MM.1S (cell line): ENCODE measurements at regions not wholly inside any gene's neighbourhood (a gene's known extent, or its start where the extent isn't known, plus 50 kb on each side); places are given as distances from the start of the nearest gene placed in this dataset.
"Not testable (repeated sequence)": the region's sequence is repeated elsewhere in the genome, so short reads cannot be mapped to it uniquely, and the experiment has no call there.

ENCODE experiments used
- DNase-seq: peaks from one replicate; pipeline ENCODE4 v3.0.0-alpha.2; 2015
- H2AFZ ChIP-seq: fragments of 300-600 bp; sonication (generic); 2 replicates; pipeline ENCODE4 v1.6.0; 2016; ENCODE audit warnings: antibody characterized with exemption, low read length
- H3F3A ChIP-seq: fragments of 300-600 bp; sonication (generic); 2 replicates; pipeline ENCODE4 v1.6.1; 2016; ENCODE audit warnings: mild to moderate bottlenecking, antibody characterized with exemption, low read length, moderate library complexity, mixed read lengths; ENCODE audit not compliant: insufficient read depth
- H3K27ac ChIP-seq: fragments of 300-600 bp; sonication (generic); 2 replicates; pipeline ENCODE4 v1.5.1; 2016; ENCODE audit warnings: mild to moderate bottlenecking, low read length
- H3K27me3 ChIP-seq: fragments of 300-600 bp; sonication (generic); replicated peaks from 2 replicates; pipeline ENCODE4 v1.6.0; 2016; ENCODE audit warnings: low read length; ENCODE audit not compliant: insufficient read depth
- H3K36me3 ChIP-seq: fragments of 300-600 bp; sonication (generic); replicated peaks from 2 replicates; pipeline ENCODE4 v1.6.1; 2016; ENCODE audit warnings: mild to moderate bottlenecking, low read length, mixed read lengths; ENCODE audit not compliant: insufficient read depth
- H3K4me1 ChIP-seq: fragments of 300-600 bp; sonication (generic); 2 replicates; pipeline ENCODE4 v1.6.1; 2016; ENCODE audit warnings: low read length, mixed read lengths
- H3K4me2 ChIP-seq: fragments of 300-600 bp; sonication (generic); 2 replicates; pipeline ENCODE4 v1.6.0; 2016; ENCODE audit warnings: low read depth, low read length
- H3K4me3 ChIP-seq: fragments of 300-600 bp; sonication (generic); 2 replicates; pipeline ENCODE4 v1.5.1; 2016; ENCODE audit warnings: low read length, mixed read lengths
- H3K79me2 ChIP-seq: fragments of 300-600 bp; sonication (generic); 2 replicates; pipeline ENCODE4 v1.6.1; 2016; ENCODE audit warnings: mixed run types, low read length, mixed read lengths
- H3K9ac ChIP-seq: fragments of 300-600 bp; sonication (generic); 2 replicates; pipeline ENCODE4 v1.6.1; 2016; ENCODE audit warnings: low read length, mixed read lengths
- H3K9me2 ChIP-seq: fragments of 300-600 bp; sonication (generic); replicated peaks from 2 replicates; pipeline ENCODE4 v1.6.1; 2016; ENCODE audit warnings: mild to moderate bottlenecking, low read length, mixed read lengths; ENCODE audit not compliant: insufficient read depth
- H3K9me3 ChIP-seq: fragments of 300-600 bp; sonication (generic); replicated peaks from 2 replicates; pipeline ENCODE4 v1.6.1; 2016; ENCODE audit warnings: mild to moderate bottlenecking, low read length, mixed read lengths; ENCODE audit not compliant: insufficient read depth
- H4K20me1 ChIP-seq: fragments of 300-600 bp; sonication (generic); 2 replicates; pipeline ENCODE4 v1.6.1; 2016; ENCODE audit warnings: mild to moderate bottlenecking, low read length, moderate library complexity, mixed read lengths; ENCODE audit not compliant: insufficient read depth
- EZH2 ChIP-seq: fragments of 300-600 bp; sonication (generic); optimal IDR thresholded peaks from 2 replicates; pipeline ENCODE3; 2017; ENCODE audit warnings: low read depth, mild to moderate bottlenecking, antibody characterized with exemption, low read length, mixed read lengths
- EZH2phosphoT487 ChIP-seq: fragments of 300-600 bp; sonication (generic); IDR thresholded peaks from 2 replicates; pipeline ENCODE4 v1.6.1; 2018; ENCODE audit warnings: antibody characterized with exemption, low read length
- TF ChIP-seq, protein P1 (sequence below): fragments of 300-600 bp; sonication (generic); IDR thresholded peaks from 2 replicates; pipeline ENCODE4 v1.5.1; 2016; ENCODE audit warnings: antibody characterized with exemption, low read length, mixed read lengths

DNA sequence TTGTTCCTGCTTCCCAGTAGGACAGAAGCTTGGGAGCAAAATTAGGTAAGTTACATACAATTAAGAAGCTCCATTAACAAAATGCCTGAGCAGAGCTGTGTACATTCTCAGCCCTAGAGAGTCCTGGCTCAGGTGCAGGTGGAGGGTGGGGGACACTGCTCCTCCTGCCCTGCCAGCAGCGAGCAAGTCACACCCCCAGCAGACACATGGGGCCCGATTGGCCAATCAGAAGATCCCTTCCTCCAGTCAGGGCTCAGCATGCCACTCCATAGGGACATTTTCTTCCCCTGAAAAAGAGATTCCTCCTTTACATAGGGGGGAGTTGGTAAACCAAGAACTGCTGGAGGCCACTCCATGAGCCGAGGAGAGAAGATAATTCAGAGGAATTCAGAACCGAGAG lies 62.1 kb downstream of the PLXNA1 start:
- TF ChIP-seq EZH2 (no peak), EZH2phosphoT487 (no peak)
- TF ChIP-seq, protein P1, sequence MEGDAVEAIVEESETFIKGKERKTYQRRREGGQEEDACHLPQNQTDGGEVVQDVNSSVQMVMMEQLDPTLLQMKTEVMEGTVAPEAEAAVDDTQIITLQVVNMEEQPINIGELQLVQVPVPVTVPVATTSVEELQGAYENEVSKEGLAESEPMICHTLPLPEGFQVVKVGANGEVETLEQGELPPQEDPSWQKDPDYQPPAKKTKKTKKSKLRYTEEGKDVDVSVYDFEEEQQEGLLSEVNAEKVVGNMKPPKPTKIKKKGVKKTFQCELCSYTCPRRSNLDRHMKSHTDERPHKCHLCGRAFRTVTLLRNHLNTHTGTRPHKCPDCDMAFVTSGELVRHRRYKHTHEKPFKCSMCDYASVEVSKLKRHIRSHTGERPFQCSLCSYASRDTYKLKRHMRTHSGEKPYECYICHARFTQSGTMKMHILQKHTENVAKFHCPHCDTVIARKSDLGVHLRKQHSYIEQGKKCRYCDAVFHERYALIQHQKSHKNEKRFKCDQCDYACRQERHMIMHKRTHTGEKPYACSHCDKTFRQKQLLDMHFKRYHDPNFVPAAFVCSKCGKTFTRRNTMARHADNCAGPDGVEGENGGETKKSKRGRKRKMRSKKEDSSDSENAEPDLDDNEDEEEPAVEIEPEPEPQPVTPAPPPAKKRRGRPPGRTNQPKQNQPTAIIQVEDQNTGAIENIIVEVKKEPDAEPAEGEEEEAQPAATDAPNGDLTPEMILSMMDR, result no peak
- no peaks in the 10 kb centered on the region for H3K36me3 ChIP-seq
- peaks cover 23% of the 10 kb centered on the region for H3K27me3 ChIP-seq
- H3F3A ChIP-seq, result no peaks in the 10 kb centered on the region
- H3K4me3 ChIP-seq, result no peak overlapping the region
- H3K27ac ChIP-seq, result no peak overlapping the region
- no peaks in the 10 kb centered on the region for H3K79me2 ChIP-seq
- peak overlapping the region; percentile 22; the same call in 1 of the 2 replicates for H3K4me2 ChIP-seq
- 0 out of 2 replicates have a peak overlapping the region, but pooled peaks have one; percentile 33 for H2AFZ ChIP-seq
- H3K9me2 ChIP-seq, result no peaks in the 10 kb centered on the region
- no peaks in the 10 kb centered on the region for H3K9me3 ChIP-seq
- 0 out of 2 replicates have a peak, but pooled peaks cover 4% of the 10 kb centered on the region for H3K4me1 ChIP-seq
- H4K20me1 ChIP-seq, result no peaks in the 10 kb centered on the region
- no peak overlapping the region for H3K9ac ChIP-seq
- DNase-seq, result peak; percentile 24

DNA sequence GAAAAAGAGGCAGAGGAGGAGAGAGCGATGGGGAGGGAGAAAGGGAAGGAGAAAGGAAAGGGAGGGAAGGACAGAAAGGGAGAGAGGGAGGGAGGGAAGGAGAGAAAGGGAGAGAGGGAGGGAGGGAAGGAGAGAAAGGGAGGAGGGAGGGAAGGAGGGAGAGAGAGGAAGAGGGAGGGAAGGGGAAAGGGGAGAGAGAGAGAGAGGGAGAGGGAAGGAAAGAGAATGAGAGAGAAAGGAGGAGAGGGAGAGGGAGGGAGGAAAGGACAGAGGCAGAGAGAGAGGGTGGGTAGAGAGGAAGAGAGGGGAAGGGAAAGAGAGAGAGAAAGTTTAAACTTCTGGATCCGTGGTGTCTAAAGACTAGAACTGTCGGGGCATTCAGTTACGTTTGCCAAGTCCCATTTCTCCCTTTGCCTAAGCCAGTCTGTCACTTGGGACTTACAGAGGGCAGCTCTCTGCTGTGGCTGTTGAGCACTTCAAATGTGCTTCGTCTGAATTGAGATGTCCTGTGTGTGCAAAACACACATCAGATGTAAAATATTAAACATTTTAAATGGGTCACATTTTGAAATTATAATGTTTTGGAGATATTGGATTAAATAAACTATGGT lies 62.6 kb downstream of the PLXNA1 start:
- TF ChIP-seq EZH2 (no peak), EZH2phosphoT487 (no peak)
- TF ChIP-seq, protein P1, result no peak
- Histone ChIP-seq H3K27me3 (peaks cover 23% of the 10 kb centered on the region), H3K27ac (no peak overlapping the region), H3K79me2 (no peaks in the 10 kb centered on the region), H3K9ac (no peak overlapping the region), H3K9me3 (no peaks in the 10 kb centered on the region), H3K36me3 (no peaks in the 10 kb centered on the region), H3K4me2 (peak overlapping the region; percentile 22; the same call in 1 of the 2 replicates), H3F3A (no peaks in the 10 kb centered on the region), H3K4me1 (0 out of 2 replicates have a peak, but pooled peaks cover 4% of the 10 kb centered on the region), H4K20me1 (no peaks in the 10 kb centered on the region), H3K9me2 (no peaks in the 10 kb centered on the region), H3K4me3 (no peak overlapping the region), H2AFZ (0 out of 2 replicates have a peak overlapping the region, but pooled peaks have one; percentile 33)
- no peak for DNase-seq

DNA sequence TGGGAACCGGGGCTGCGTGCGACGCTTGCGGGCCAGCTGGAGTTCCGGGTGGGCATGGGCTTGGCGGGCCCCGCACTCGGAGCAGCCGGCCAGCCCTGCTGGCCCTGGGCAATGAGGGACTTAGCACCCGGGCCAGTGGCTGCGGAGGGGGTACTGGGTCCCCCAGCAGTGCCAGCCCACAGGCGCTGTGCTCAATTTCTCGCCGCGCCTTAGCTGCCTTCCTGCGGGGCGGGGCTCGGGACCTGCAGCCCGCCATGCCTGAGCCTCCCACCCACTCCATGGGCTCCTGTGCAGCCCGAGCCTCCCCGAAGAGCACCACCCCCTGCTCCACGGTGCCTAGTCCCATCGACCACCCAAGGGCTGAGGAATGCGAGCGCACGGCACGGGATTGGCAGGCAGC lies 63.8 kb downstream of the PLXNA1 start:
- H3K4me3 ChIP-seq, H2AFZ ChIP-seq, H3K27ac ChIP-seq, H3K9me3 ChIP-seq, H3K9ac ChIP-seq, DNase-seq, H3K9me2 ChIP-seq, H3F3A ChIP-seq, H3K4me1 ChIP-seq, H3K4me2 ChIP-seq, H3K79me2 ChIP-seq, H3K36me3 ChIP-seq, H4K20me1 ChIP-seq: not testable (repeated sequence)
- peaks cover 22% of the 10 kb centered on the region; the same call in 1 of the 2 replicates for H3K27me3 ChIP-seq

DNA sequence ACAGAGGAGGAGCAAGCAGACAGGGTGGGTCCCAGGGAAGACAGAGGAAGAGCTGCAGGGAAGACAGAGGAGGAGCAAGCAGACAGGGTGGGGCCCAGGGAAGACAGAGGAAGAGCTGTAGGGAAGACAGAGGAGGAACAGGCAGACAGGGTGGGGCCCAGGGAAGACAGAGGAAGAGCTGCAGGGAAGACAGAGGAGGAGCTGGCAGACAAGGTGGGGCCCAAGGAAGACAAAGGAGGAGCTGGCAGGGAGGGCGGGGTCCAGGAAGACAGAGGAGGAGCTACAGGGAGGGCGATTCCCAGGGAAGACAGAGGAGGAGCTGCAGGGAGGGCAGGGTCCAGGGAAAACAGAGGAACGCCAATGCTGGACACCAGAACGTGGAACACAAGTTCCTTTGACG lies 66.5 kb downstream of the PLXNA1 start:
- Histone ChIP-seq H3K27ac (no peak overlapping the region), H3K4me1 (no peaks in the 10 kb centered on the region), H3K27me3 (peaks cover 16% of the 10 kb centered on the region; the same call in 1 of the 2 replicates), H4K20me1 (no peaks in the 10 kb centered on the region), H3K9ac (no peak overlapping the region), H3K36me3 (no peaks in the 10 kb centered on the region), H3K4me2 (no peak overlapping the region), H3F3A (no peaks in the 10 kb centered on the region), H3K4me3 (no peak overlapping the region), H2AFZ (no peak overlapping the region), H3K9me3 (no peaks in the 10 kb centered on the region), H3K79me2 (no peaks in the 10 kb centered on the region), H3K9me2 (no peaks in the 10 kb centered on the region)
- no peak for DNase-seq
- TF ChIP-seq EZH2phosphoT487, result no peak
- no peak for TF ChIP-seq EZH2
- TF ChIP-seq, protein P1, result no peak
